ENCODE measurements at regions not wholly inside any gene's neighbourhood (a gene's known extent, or its start where the extent isn't known, plus 50 kb on each side); places are given as distances from the start of the nearest gene placed in this dataset.
A peak's percentile ranks its signal among the peaks of the same experiment; 100 is the strongest.

- DNase-seq (ENCODE audit: low spot score), result peak; percentile 93
Measured at GRCh38 chr3:30206051-30206450, 400.4 kb upstream of the TGFBR2 start.

DNA sequence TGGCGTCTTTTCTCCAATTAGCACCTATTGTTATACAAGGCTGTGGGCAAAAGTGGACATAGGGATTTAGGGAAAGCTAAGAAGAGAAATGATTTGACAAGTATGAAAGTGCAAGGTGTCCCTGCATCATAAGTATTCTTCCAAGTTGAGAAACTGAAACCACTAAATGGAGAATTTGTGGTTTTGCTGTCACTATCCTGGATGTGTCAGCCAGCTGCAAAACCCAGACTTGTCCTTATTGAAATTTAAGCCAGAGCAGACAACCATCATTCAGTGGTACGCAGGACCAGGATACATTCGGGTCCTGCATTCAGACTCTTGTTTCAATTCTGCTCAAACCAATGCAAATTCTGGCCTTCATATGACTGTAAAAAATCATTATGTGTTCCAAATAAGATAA lies 384.8 kb upstream of the TGFBR2 start:
- DNase-seq (ENCODE audit: low spot score), result no peak

- DNase-seq (ENCODE audit: low spot score), result no peak
Measured at GRCh38 chr3:30222441-30222840, 384.0 kb upstream of the TGFBR2 start.

- no peak for DNase-seq (ENCODE audit: low spot score)
Measured at GRCh38 chr3:30225021-30225420, 381.4 kb upstream of the TGFBR2 start.

GRCh38 chr3:30226601-30227151 lies 379.7 kb upstream of the TGFBR2 start:
- DNase-seq (ENCODE audit: low spot score), result no peak

GRCh38 chr3:30227571-30228301 lies 378.7 kb upstream of the TGFBR2 start:
- DNase-seq (ENCODE audit: low spot score), result no peak

GRCh38 chr3:30228302-30228631 lies 378.1 kb upstream of the TGFBR2 start:
- no peak for DNase-seq (ENCODE audit: low spot score)

DNA sequence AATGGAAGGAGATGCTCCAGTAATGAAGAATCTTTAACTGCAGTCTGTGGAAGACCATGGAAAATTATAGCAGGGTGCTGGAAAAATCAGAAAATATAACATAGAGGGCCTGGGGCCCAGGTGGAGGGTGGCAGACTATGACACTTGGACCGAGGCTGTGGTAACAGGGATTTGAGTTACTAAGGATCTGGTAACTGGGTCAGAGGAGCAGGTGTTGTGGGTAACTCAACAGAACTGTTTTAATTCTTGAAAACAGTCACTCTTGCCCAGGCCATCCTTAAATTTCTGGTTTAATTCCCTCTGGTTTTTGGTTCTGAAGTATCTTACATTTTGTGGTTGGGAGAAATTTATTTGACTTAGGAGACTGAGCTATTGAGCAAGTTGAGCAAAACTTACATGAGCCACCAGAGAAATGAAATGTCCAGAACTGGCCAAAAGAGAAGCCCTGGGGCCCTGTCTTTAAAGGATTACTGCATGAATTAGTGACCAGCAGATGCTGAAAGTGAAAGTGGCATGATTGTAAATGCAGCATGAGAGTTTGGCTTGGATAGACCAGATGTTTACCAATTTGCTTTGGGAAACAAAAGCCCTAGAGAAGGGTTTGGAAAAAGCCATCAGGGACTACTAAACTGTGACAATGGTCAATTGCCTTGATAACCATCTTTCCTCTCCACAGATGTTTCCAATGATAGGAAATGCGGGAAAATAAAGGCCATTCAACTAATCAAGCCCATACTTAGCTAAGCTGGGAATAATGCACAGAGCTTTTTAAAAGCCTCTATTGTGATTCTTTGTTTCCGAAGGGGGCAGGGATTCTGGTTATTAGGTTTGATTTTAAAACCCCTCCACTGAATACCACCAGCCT lies 374.9 kb upstream of the TGFBR2 start:
- no peak for DNase-seq (ENCODE audit: low spot score)

DNA sequence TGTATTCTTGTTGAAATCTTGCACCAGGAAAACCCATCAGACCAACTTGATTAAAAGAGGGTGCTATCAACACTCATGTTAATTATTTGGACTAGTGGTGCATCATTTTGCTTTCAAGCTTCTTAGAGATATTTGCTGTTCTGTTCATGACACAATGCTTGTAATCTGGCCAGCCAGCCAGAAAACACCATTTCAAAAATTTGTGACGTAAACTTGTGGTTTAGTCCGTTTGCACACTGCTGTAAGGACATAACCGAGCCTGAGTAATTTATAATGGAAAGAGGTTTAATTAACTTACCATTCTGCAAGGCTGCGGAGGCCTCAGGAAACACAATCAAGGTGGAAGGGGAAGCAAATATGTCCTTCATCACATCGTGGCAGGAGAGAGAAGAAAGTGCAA lies 374.3 kb upstream of the TGFBR2 start:
- DNase-seq (ENCODE audit: low spot score), result peak; percentile 39

DNA sequence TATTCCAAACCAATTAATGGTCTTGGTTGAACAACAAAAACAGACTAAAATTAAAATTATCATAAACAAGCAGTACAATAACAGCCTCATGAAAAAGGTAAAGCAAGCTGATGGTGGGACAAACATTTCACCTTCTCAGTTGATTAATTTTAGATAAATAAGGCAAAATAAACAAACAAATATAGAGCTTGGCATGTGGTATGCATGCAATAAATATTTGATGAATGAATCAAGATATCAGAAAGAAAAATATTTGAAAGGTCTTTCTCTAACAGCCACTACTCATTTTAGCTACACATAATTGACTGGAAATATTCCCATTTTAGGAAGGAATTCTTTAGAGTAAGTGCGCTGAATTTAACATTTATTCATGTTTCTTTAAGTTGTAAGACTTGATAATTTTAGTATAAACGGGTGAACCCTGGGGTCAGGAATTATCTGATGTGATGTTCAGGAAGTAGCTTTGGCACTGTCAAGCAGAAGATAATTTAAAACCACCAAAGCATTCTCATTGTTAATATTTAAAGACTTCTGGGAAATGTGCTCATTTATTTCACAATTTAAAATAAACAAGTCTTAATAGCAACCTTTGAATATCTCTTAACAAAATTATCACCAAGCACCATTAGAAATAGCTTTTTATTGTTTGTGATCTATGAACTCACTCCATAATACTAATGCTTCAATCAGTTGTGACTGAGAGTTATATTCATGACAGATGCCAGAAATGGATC lies 372.3 kb upstream of the TGFBR2 start:
- no peak for DNase-seq (ENCODE audit: low spot score)

- no peak for DNase-seq (ENCODE audit: low spot score)
Measured at GRCh38 chr3:30236011-30236410, 370.4 kb upstream of the TGFBR2 start.

- no peak for DNase-seq (ENCODE audit: low spot score)
Measured at GRCh38 chr3:30241721-30242120, 364.7 kb upstream of the TGFBR2 start.

- peak; percentile 33 for DNase-seq (ENCODE audit: low spot score)
Measured at GRCh38 chr3:30245858-30246622, 360.4 kb upstream of the TGFBR2 start.

- no peak for DNase-seq (ENCODE audit: low spot score)
Measured at GRCh38 chr3:30248423-30248822, 358.0 kb upstream of the TGFBR2 start.

DNA sequence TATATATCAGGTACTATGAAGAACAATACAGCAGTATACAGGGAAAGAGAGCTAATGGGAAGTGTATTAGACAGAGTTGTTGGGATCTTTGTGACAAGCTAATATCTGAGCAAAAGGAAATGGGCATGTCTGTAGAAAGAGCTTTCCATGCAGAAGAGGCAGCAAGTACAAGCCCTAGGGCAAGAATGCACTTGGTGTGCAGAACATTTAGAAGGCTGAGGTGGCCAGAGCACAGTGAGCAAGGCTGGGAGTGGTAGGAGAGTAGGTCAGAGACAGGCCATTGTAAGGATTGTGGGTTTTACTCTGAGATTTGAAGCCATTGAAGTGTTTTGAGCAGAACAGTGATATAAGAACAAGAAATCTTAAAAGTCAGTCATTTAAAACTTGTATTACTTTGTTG lies 353.9 kb upstream of the TGFBR2 start:
- DNase-seq (ENCODE audit: low spot score), result no peak

DNA sequence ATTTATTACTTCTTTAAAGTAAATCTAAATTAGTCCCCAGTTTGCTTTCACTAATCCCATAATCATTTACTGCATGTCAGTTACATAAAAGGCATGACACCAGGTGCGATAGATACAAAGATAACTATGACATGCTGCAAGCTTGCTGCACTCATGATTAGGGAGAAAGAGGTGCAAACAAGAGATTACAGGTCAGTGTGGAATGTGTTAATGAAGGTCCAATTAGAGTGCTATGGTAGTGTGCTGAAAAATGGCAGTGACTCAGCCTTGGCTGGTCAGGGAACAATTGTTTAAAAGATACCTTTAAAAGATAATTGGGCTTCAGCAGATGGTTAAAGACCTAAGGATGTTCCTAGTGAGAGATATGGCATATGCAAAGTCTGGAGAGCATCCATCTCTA lies 352.6 kb upstream of the TGFBR2 start:
- no peak for DNase-seq (ENCODE audit: low spot score)

GRCh38 chr3:30256474-30256873 lies 349.9 kb upstream of the TGFBR2 start:
- DNase-seq (ENCODE audit: low spot score), result no peak

DNA sequence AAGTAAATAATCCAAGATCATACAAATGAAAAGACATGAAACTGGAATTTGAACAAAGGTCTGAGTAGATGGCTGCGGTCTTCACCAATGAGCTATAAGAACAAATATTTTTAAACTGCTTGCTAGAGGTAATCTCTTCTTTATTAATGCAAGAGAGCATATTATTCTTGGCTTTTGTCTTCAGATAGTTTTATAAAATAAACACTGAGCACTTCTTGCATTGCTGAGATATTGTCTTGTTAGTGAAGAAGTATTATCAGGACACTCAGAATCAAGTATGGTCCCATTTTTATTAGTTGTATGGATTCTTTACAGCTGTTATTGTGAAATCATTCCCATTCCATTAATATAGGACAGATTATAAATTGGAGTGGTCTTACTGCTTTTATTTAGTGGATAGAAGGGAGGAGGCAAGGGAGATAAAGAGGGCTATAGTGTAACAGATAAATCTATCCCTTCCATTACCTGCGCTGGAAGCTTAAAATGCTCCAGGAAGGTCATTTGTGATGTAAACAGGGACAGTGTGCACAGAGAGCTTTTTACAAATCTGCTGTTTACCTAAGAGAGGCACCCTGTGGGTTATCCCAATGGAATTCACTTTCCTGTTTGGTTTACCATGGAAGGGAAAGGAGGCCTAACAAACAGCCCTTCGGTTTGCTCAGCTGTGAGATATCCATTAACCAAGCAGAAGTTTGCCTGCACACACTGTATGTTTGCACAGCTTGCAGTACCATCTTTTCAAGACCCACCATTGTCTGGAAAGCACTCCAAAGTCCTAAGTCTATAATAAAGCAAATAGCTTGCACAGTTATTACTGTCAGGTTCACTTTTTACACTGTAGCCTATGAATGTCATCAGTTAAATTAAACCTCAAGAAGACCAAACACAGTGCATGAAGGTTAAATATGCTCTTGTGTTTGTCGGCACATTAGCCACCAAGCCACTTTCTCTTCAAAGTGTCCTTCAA lies 347.7 kb upstream of the TGFBR2 start:
- no peak for DNase-seq (ENCODE audit: low spot score)

- DNase-seq (ENCODE audit: low spot score), result no peak
Measured at GRCh38 chr3:30259730-30260129, 346.7 kb upstream of the TGFBR2 start.

DNA sequence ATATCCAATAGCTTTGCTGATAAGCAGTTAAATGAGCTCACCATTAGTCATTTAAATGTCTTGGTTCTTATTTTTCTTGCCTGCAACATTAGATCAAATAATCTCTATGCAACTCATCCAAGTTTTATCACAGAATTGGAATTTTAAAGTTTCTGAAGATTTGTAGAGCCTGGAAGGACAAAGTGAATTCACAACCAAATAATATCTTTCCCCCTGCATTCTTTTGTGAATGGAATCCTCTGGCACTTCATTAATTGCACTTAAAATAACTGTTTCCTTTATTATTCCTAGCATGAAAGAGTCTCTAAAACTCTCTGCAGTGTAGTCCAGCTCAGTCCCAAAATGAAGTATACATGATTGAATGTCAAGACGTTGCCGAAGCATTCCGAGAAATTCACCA lies 345.6 kb upstream of the TGFBR2 start:
- DNase-seq (ENCODE audit: low spot score), result no peak

Measured in SK-N-DZ (cell line).